K562 (cell line): ENCODE measurements at regions not wholly inside any gene's neighbourhood (a gene's known extent, or its start where the extent isn't known, plus 50 kb on each side); places are given as distances from the start of the nearest gene placed in this dataset.

Source experiments
- ATAC-seq: fragments of 200-7000 bp; cut with Tn5 transposase; 3 replicates; pipeline ENCODE4 v1.9.1; 2020; ENCODE audit warnings: moderate library complexity
- BruUV-seq: library from RNA; stranded (reverse); fragments of 400-500 nt; replicated peaks from 2 replicates; lab custom pipeline; 2021; lab: Mats Ljungman, UMichigan
- CTCF ChIA-PET: fragments of 300-600 bp; formaldehyde crosslinking; extraction: SDS; loops from one replicate; lab custom pipeline; 2021; ENCODE audit warnings: low intra/inter-chr PET ratio; lab: Yijun Ruan, JAX
- POLR2A ChIA-PET: fragments of 300-600, 350-650 bp; sonication (Branson Sonifier 250); formaldehyde crosslinking; extraction: SDS; loops from one replicate; lab custom pipeline; 2021; ENCODE audit warnings: antibody characterized with exemption, inconsistent platforms; lab: Yijun Ruan, JAX
- DNase-seq, 4 experiments: peaks; one replicate each; pipeline versions ENCODE4 v3.0.0 to v3.0.0-alpha.2; 2011 to 2018; ENCODE audit warnings: low spot score in 3 of 4, mixed read lengths in 3 of 4; ENCODE audit errors: extremely low read depth in 1 of 4
- FAIRE-seq: peaks from 2 replicates; lab custom pipeline; 2011; peaks lifted over from hg19 to GRCh38; lab: Jason Lieb, UNC
- H2AFZ ChIP-seq: 2 replicates; pipeline ENCODE4 v1.6.0; 2011; ENCODE audit warnings: low read depth, low read length, control low read depth, inconsistent platforms
- H3K27ac ChIP-seq: fragments of 200-600 bp; 3 replicates; pipeline ENCODE4 v1.8.0; 2011; ENCODE audit warnings: low read depth, mild to moderate bottlenecking, control low read depth, inconsistent platforms, low read length, moderate library complexity, mixed read lengths; ENCODE audit errors: extremely low read depth
- H3K27me3 ChIP-seq, 2 experiments: fragments of 300-600 bp in 1 of 2; 2 replicates in 1 of 2; 3 replicates in 1 of 2; pipeline versions ENCODE4 v1.6.0 to v1.8.0; 2011; ENCODE audit warnings: inconsistent platforms in 2 of 2, low read length in 2 of 2, mild to moderate bottlenecking in 1 of 2, mixed read lengths in 1 of 2, moderate library complexity in 1 of 2; ENCODE audit not compliant: control insufficient read depth in 2 of 2, insufficient read depth in 2 of 2
- H3K36me3 ChIP-seq: fragments of 300-600 bp; 3 replicates; pipeline ENCODE4 v1.8.0; 2011; ENCODE audit warnings: mild to moderate bottlenecking, low read length, inconsistent platforms; ENCODE audit not compliant: control insufficient read depth, insufficient read depth
- H3K4me1 ChIP-seq, 2 experiments: fragments of 200-600 bp in 1 of 2; replicated peaks in 1 of 2; 2 replicates in 1 of 2; 3 replicates in 1 of 2; pipeline versions ENCODE4 v1.5.1 to v1.8.0; 2011; ENCODE audit warnings: inconsistent platforms in 2 of 2, low read length in 2 of 2, mild to moderate bottlenecking in 1 of 2, mixed read lengths in 1 of 2, moderate library complexity in 1 of 2; ENCODE audit not compliant: control insufficient read depth in 2 of 2, insufficient read depth in 2 of 2
- H3K4me2 ChIP-seq: 2 replicates; pipeline ENCODE4 v1.6.1; 2011; ENCODE audit warnings: low read length, control low read depth, inconsistent platforms, mixed read lengths; ENCODE audit not compliant: insufficient read depth
- H3K4me3 ChIP-seq: fragments of 200-600 bp; sonication (generic), shearing (Covaris generic); 2 replicates; pipeline ENCODE4 v1.5.1; 2016; ENCODE audit warnings: control low read depth, inconsistent platforms
- H3K79me2 ChIP-seq: fragments of 200-600 bp; 3 replicates; pipeline ENCODE4 v1.8.0; 2011; ENCODE audit warnings: low read length, inconsistent platforms; ENCODE audit not compliant: control insufficient read depth, insufficient read depth
- H3K9ac ChIP-seq, 2 experiments: 2 replicates each; pipeline versions ENCODE4 v1.6.0 to v1.6.1; 2011; ENCODE audit warnings: low read depth in 2 of 2, low read length in 2 of 2, control low read depth in 1 of 2, inconsistent platforms in 1 of 2, mild to moderate bottlenecking in 1 of 2, mixed read lengths in 1 of 2; ENCODE audit not compliant: insufficient read depth in 1 of 2
- H3K9me1 ChIP-seq: one replicate; pipeline ENCODE4 v1.6.0; 2011; ENCODE audit warnings: inconsistent platforms, mild to moderate bottlenecking, low read length, moderate library complexity; ENCODE audit not compliant: control insufficient read depth, insufficient read depth
- H3K9me3 ChIP-seq: replicated peaks from 2 replicates; pipeline ENCODE4 v1.5.1; 2011; ENCODE audit warnings: low read depth, low read length, inconsistent platforms; ENCODE audit not compliant: control insufficient read depth, insufficient read depth
- H4K20me1 ChIP-seq: replicated peaks from 2 replicates; pipeline ENCODE4 v1.6.1; 2011; ENCODE audit warnings: low read length, inconsistent platforms, mixed read lengths; ENCODE audit not compliant: control insufficient read depth, insufficient read depth
- ATF7 ChIP-seq: fragments of 450-650 bp; IDR thresholded peaks from 2 replicates; pipeline ENCODE4 v1.7.1; 2014; ENCODE audit warnings: mild to moderate bottlenecking, moderate library complexity
- CXXC5 ChIP-seq: fragments of 250-450 bp; sonication (Bioruptor Pico); IDR thresholded peaks from 2 replicates; pipeline ENCODE4 v1.8.0; 2022; ENCODE audit warnings: inconsistent platforms, mild to moderate bottlenecking, moderate library complexity
- IRF1 ChIP-seq: sonication (generic); formaldehyde crosslinking; IDR thresholded peaks from 2 replicates; pipeline ENCODE4 v1.8.0; 2022; ENCODE audit warnings: missing genetic modification reagents, mild to moderate bottlenecking, borderline replicate concordance
- MITF ChIP-seq: IDR thresholded peaks from 2 replicates; pipeline ENCODE4 v1.6.1; 2014; ENCODE audit warnings: antibody characterized with exemption
- MTF1 ChIP-seq: fragments of 250-450 bp; sonication (Bioruptor Pico); IDR thresholded peaks from 2 replicates; pipeline ENCODE4 v1.9.0; 2021; ENCODE audit warnings: moderate library complexity, mild to moderate bottlenecking, inconsistent platforms, borderline replicate concordance
- SMC3 ChIP-seq: conservative IDR thresholded peaks from 2 replicates; pipeline ENCODE4 v1.6.1; 2011; ENCODE audit warnings: low read depth, low read length, improper control_type of control experiment; ENCODE audit not compliant: insufficient read depth
- SREBF1 ChIP-seq: fragments of 150-350 bp; IDR thresholded peaks from 2 replicates; pipeline ENCODE4 v1.6.1; 2014; ENCODE audit warnings: antibody characterized with exemption, low read depth, low read length, borderline replicate concordance
- ZNF124 ChIP-seq: sonication (generic); formaldehyde crosslinking; IDR thresholded peaks from 2 replicates; pipeline ENCODE4 v1.8.1; 2022; ENCODE audit warnings: missing genetic modification reagents
- ZNF239 ChIP-seq: fragments of 250-450 bp; sonication (Bioruptor Pico); IDR thresholded peaks from 2 replicates; pipeline ENCODE4 v1.4.0; 2020; ENCODE audit warnings: mild to moderate bottlenecking
- ZNF274 ChIP-seq: IDR thresholded peaks from 2 replicates; pipeline ENCODE4 v1.6.1; 2011; ENCODE audit warnings: low read depth, mild to moderate bottlenecking, low read length, moderate library complexity, borderline replicate concordance
- ZNF316 ChIP-seq: fragments of 450-650 bp; IDR thresholded peaks from 2 replicates; pipeline ENCODE4 v1.6.1; 2016
- ZNF354B ChIP-seq: fragments of 250-450 bp; sonication (Bioruptor Pico); IDR thresholded peaks from 2 replicates; pipeline ENCODE4 v1.4.0; 2020
- ZNF668 ChIP-seq: fragments of 250-450 bp; sonication (Bioruptor Pico); IDR thresholded peaks from 2 replicates; pipeline ENCODE4 v1.8.0; 2022; ENCODE audit warnings: mild to moderate bottlenecking, inconsistent platforms
- ZNF764 ChIP-seq: fragments of 250-450 bp; sonication (Bioruptor Pico); IDR thresholded peaks from 2 replicates; pipeline ENCODE4 v1.4.0; 2020; ENCODE audit warnings: low read depth, mild to moderate bottlenecking, moderate library complexity
- ZNF766 ChIP-seq: fragments of 200-800 bp; sonication (Bioruptor generic); conservative IDR thresholded peaks from 2 replicates; pipeline ENCODE4 v1.6.1; 2016; ENCODE audit warnings: missing genetic modification characterization, missing compliant biosample characterization
- WGBS: fragments of 100-300 bp; shearing (Covaris generic); methylation state at CpG from one replicate; pipeline ENCODE4 v1.1.6; 2016; ENCODE audit warnings: low coverage, mixed read lengths; ENCODE audit not compliant: insufficient coverage; ENCODE audit errors: missing lambda C conversion rate; 5-methylcytosine and 5-hydroxymethylcytosine counted together
- in situ Hi-C: fragments of 300-500 bp; cut with MboI; formaldehyde crosslinking; loops from 4 replicates; pipeline ENCODE4 v1.15.0; 2018; ENCODE audit warnings: inconsistent platforms, mixed read lengths
- intact Hi-C: fragments of 100-400 bp; cut with micrococcal nuclease; formaldehyde crosslinking; loops from 2 replicates; pipeline ENCODE4 v1.14.2; 2022
- TF ChIP-seq, protein P1 (sequence below): sonication (generic); formaldehyde crosslinking; IDR thresholded peaks from 2 replicates; pipeline ENCODE4 v1.8.1; 2023; ENCODE audit warnings: mild to moderate bottlenecking, missing genetic modification reagents

DNA sequence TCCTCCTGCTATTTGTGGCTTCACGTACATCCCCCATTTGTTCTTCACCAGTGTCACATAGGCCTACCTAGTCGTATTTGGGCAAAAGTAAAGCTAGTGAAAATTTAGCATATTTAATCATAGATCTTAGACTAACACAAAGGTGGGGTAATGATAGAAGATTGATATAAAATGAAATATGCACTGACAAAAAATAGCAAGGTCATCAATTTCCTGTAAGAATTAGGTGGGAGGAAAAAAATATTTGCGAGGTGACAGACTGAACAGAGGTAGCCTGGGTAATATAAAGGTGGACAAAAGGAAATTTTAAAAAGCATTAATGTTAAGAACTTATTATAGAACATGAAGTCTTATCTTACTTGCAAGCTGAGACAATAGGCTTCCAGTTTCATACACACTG is 239.9 kb downstream of the PCDH10 start (continued):
- TF ChIP-seq ZNF354B (CRISPR knock-in tag) (no peak), ZNF766 (CRISPR knock-in tag) (no peak), CXXC5 (CRISPR knock-in tag) (no peak), ZNF316 (peak; percentile 81)

DNA sequence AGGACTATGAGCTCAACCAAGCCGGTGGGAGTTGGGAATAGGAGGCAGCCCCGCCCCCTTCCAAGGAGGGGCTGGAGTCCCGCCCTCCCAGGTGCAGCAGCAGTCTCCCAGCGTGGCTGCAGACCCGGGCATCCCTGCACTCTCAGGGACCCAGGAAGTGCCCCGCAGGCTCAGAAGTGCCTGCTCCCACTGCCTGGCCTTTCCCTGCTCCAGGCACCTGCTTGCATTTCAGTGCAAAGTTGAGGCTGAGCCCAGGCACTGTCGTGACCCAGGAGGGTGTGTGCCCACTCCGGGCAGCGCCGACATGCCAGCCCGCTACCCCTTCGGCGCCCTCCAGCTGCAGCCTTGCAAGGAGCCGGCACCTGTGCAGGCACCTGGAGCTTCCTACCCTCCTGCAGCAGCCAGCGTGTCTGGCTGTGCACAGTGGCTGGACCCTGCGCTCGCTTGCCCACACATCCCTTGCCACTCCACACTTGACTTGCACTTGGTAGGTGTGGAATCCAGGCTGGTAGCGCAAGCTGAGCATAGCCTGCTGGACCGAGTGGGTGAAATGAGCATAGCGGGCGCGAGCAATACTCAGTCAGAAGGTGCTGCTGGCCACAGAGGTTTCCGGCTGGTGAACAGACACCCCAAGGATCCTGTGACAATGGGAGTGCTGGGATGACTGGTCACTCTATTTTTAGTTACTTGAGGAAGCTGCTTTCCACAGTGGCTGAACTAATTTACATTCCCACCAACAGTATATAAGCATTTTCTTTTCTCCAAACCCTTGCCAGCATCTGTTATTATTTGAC is 236.3 kb downstream of the PCDH10 start:
- H3K79me2 ChIP-seq = no peaks in the 10 kb centered on the region
- WGBS = 11% methylated on average over 16 of the region's 23 CpGs
- peaks cover 0 to 3% of the 10 kb centered on the region in 2 experiments; a peak in 1 of 5 replicates for H3K4me1 ChIP-seq
- DNase-seq (peak in 1 of 4 experiments; percentile 2), ATAC-seq (no peak), FAIRE-seq (no peak)
- H3K4me3 ChIP-seq = no peak overlapping the region
- H3K9me3 ChIP-seq = no peaks in the 10 kb centered on the region
- no peak overlapping the region for H2AFZ ChIP-seq
- no peak overlapping the region for H3K9ac ChIP-seq
- no peak overlapping the region for H3K27ac ChIP-seq
- POLR2A ChIA-PET = no interaction called here
- no peaks in the 10 kb centered on the region for H4K20me1 ChIP-seq
- H3K4me2 ChIP-seq = no peak overlapping the region
- TF ChIP-seq ZNF668 (CRISPR knock-in tag) (no peak), ZNF764 (CRISPR knock-in tag) (no peak), ZNF274 (no peak), ATF7 (no peak), MTF1 (CRISPR knock-in tag) (no peak), SMC3 (no peak), SREBF1 (no peak), IRF1 (CRISPR knock-in tag) (no peak), ZNF124 (CRISPR knock-in tag) (no peak), ZNF239 (CRISPR knock-in tag) (no peak), MITF (no peak)
- TF ChIP-seq, protein P1, sequence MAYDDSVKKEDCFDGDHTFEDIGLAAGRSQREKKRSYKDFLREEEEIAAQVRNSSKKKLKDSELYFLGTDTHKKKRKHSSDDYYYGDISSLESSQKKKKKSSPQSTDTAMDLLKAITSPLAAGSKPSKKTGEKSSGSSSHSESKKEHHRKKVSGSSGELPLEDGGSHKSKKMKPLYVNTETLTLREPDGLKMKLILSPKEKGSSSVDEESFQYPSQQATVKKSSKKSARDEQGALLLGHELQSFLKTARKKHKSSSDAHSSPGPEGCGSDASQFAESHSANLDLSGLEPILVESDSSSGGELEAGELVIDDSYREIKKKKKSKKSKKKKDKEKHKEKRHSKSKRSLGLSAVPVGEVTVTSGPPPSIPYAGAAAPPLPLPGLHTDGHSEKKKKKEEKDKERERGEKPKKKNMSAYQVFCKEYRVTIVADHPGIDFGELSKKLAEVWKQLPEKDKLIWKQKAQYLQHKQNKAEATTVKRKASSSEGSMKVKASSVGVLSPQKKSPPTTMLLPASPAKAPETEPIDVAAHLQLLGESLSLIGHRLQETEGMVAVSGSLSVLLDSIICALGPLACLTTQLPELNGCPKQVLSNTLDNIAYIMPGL (CRISPR knock-in tag) = no peak
- H3K9me1 ChIP-seq = no peaks in the 10 kb centered on the region
- CTCF ChIA-PET = no interaction called here
- BruUV-seq = no TSS peak
- H3K27me3 ChIP-seq = no peaks in the 10 kb centered on the region
- intact Hi-C loops = no loop called here
- in situ Hi-C loops = no loop called here
- H3K36me3 ChIP-seq = no peaks in the 10 kb centered on the region
